ENCODE measurements at regions not wholly inside any gene's neighbourhood (a gene's known extent, or its start where the extent isn't known, plus 50 kb on each side); places are given as distances from the start of the nearest gene placed in this dataset.

GRCh38 chr14:27715561-27715960 lies 1051.0 kb upstream of the FOXG1 start:
- Histone ChIP-seq H3K4me2 (ENCODE audit: low read length) (no peak overlapping the region), H3K4ac (ENCODE audit: low read depth, low read length) (no peak overlapping the region), H4K8ac (ENCODE audit: low read depth, low read length) (no peak overlapping the region), H2BK12ac (ENCODE audit: low read length) (no peak overlapping the region), H3K27me3 (ENCODE audit: insufficient read depth, low read length) (no peaks in the 10 kb centered on the region), H2AFZ (ENCODE audit: insufficient read depth, low read length, poor library complexity) (no peak overlapping the region), H3K9me3 (ENCODE audit: insufficient read depth, low read depth, low read length) (peaks cover 7% of the 10 kb centered on the region), H3K36me3 (ENCODE audit: control insufficient read depth in 1 of 2, insufficient read depth in 2 of 2, low read length in 2 of 2) (peaks cover 0 to 2% of the 10 kb centered on the region in 2 experiments), H4K12ac (ENCODE audit: low read depth, low read length) (no peak overlapping the region), H3K79me2 (ENCODE audit: control insufficient read depth, insufficient read depth, low read length, poor library complexity) (no peaks in the 10 kb centered on the region), H3K18ac (ENCODE audit: low read length) (no peak overlapping the region), H2BK5ac (ENCODE audit: low read depth, low read length, poor library complexity) (no peak overlapping the region), H4K91ac (ENCODE audit: low read depth, low read length) (no peak overlapping the region), H3K4me1 (ENCODE audit: control insufficient read depth in 1 of 2, insufficient read depth in 2 of 2, low read length in 2 of 2) (no peaks in the 10 kb centered on the region), H3K14ac (ENCODE audit: low read length) (no peak overlapping the region), H3K9ac (ENCODE audit: low read length) (no peak overlapping the region), H3K23ac (ENCODE audit: low read length) (no peak overlapping the region), H3K27ac (ENCODE audit: low read depth, low read length) (no peak overlapping the region), H3K79me1 (ENCODE audit: low read length) (no peaks in the 10 kb centered on the region), H2BK120ac (ENCODE audit: insufficient read depth, low read length, poor library complexity) (no peak overlapping the region), H3K4me3 (ENCODE audit: low read depth, low read length) (no peak overlapping the region), H2AK5ac (ENCODE audit: low read length) (no peak overlapping the region)
- DNase-seq = no peak

GRCh38 chr14:27721760-27722159 lies 1044.8 kb upstream of the FOXG1 start:
- H4K91ac ChIP-seq (ENCODE audit: low read depth, low read length) = no peak overlapping the region
- H2AK5ac ChIP-seq (ENCODE audit: low read length) = no peak overlapping the region
- no peaks in the 10 kb centered on the region for H3K9me3 ChIP-seq (ENCODE audit: insufficient read depth, low read depth, low read length)

GRCh38 chr14:27725482-27725881 lies 1041.1 kb upstream of the FOXG1 start:
- no peaks in the 10 kb centered on the region for H3K4me1 ChIP-seq (ENCODE audit: control insufficient read depth in 1 of 2, insufficient read depth in 2 of 2, low read length in 2 of 2)
- H2BK12ac ChIP-seq (ENCODE audit: low read length) = no peak overlapping the region
- H4K8ac ChIP-seq (ENCODE audit: low read depth, low read length) = no peak overlapping the region
- no peaks in the 10 kb centered on the region for H3K27me3 ChIP-seq (ENCODE audit: insufficient read depth, low read length)
- H3K4me2 ChIP-seq (ENCODE audit: low read length) = no peak overlapping the region
- no peak overlapping the region for H2AFZ ChIP-seq (ENCODE audit: insufficient read depth, low read length, poor library complexity)
- no peak overlapping the region for H3K27ac ChIP-seq (ENCODE audit: low read depth, low read length)
- no peak overlapping the region for H4K12ac ChIP-seq (ENCODE audit: low read depth, low read length)
- no peak overlapping the region for H3K14ac ChIP-seq (ENCODE audit: low read length)
- no peak overlapping the region for H2BK120ac ChIP-seq (ENCODE audit: insufficient read depth, low read length, poor library complexity)
- H3K4ac ChIP-seq (ENCODE audit: low read depth, low read length) = no peak overlapping the region
- no CpG with 5 or more reads among the region's 4 CpGs for WGBS (ENCODE audit: extremely low coverage, insufficient coverage, insufficient read length)
- no peak overlapping the region for H3K4me3 ChIP-seq (ENCODE audit: low read depth, low read length)
- H3K9me3 ChIP-seq (ENCODE audit: insufficient read depth, low read depth, low read length) = no peaks in the 10 kb centered on the region
- H2AK5ac ChIP-seq (ENCODE audit: low read length) = no peak overlapping the region
- H3K79me1 ChIP-seq (ENCODE audit: low read length) = no peaks in the 10 kb centered on the region
- H2BK5ac ChIP-seq (ENCODE audit: low read depth, low read length, poor library complexity) = no peak overlapping the region
- H3K36me3 ChIP-seq (ENCODE audit: control insufficient read depth in 1 of 2, insufficient read depth in 2 of 2, low read length in 2 of 2) = no peaks in the 10 kb centered on the region
- H3K79me2 ChIP-seq (ENCODE audit: control insufficient read depth, insufficient read depth, low read length, poor library complexity) = no peaks in the 10 kb centered on the region
- H4K91ac ChIP-seq (ENCODE audit: low read depth, low read length) = no peak overlapping the region
- H3K18ac ChIP-seq (ENCODE audit: low read length) = no peak overlapping the region
- no peak overlapping the region for H3K23ac ChIP-seq (ENCODE audit: low read length)
- H3K9ac ChIP-seq (ENCODE audit: low read length) = no peak overlapping the region
- DNase-seq = no peak

More at GRCh38 chr14:27721760-27722159, 1044.8 kb upstream of the FOXG1 start:
- no peak overlapping the region for H4K8ac ChIP-seq (ENCODE audit: low read depth, low read length)
- no peak overlapping the region for H3K4me2 ChIP-seq (ENCODE audit: low read length)
- no peaks in the 10 kb centered on the region for H3K36me3 ChIP-seq (ENCODE audit: control insufficient read depth in 1 of 2, insufficient read depth in 2 of 2, low read length in 2 of 2)
- no peak overlapping the region for H2BK120ac ChIP-seq (ENCODE audit: insufficient read depth, low read length, poor library complexity)
- H2BK12ac ChIP-seq (ENCODE audit: low read length) = no peak overlapping the region
- H3K79me2 ChIP-seq (ENCODE audit: control insufficient read depth, insufficient read depth, low read length, poor library complexity) = no peaks in the 10 kb centered on the region
- H3K79me1 ChIP-seq (ENCODE audit: low read length) = no peaks in the 10 kb centered on the region
- no peak for DNase-seq
- no peaks in the 10 kb centered on the region for H3K4me1 ChIP-seq (ENCODE audit: control insufficient read depth in 1 of 2, insufficient read depth in 2 of 2, low read length in 2 of 2)
- no peak overlapping the region for H3K4ac ChIP-seq (ENCODE audit: low read depth, low read length)
- H3K18ac ChIP-seq (ENCODE audit: low read length) = no peak overlapping the region
- H4K12ac ChIP-seq (ENCODE audit: low read depth, low read length) = no peak overlapping the region
- H2BK5ac ChIP-seq (ENCODE audit: low read depth, low read length, poor library complexity) = no peak overlapping the region
- no peak overlapping the region for H3K9ac ChIP-seq (ENCODE audit: low read length)
- H3K4me3 ChIP-seq (ENCODE audit: low read depth, low read length) = no peak overlapping the region
- H2AFZ ChIP-seq (ENCODE audit: insufficient read depth, low read length, poor library complexity) = no peak overlapping the region
- no peak overlapping the region for H3K14ac ChIP-seq (ENCODE audit: low read length)
- H3K23ac ChIP-seq (ENCODE audit: low read length) = no peak overlapping the region
- H3K27ac ChIP-seq (ENCODE audit: low read depth, low read length) = no peak overlapping the region
- H3K27me3 ChIP-seq (ENCODE audit: insufficient read depth, low read length) = no peaks in the 10 kb centered on the region

- Histone ChIP-seq H3K36me3 (ENCODE audit: control insufficient read depth in 1 of 2, insufficient read depth in 2 of 2, low read length in 2 of 2) (no peaks in the 10 kb centered on the region), H3K4me1 (ENCODE audit: control insufficient read depth in 1 of 2, insufficient read depth in 2 of 2, low read length in 2 of 2) (no peaks in the 10 kb centered on the region), H3K79me1 (ENCODE audit: low read length) (no peaks in the 10 kb centered on the region), H3K79me2 (ENCODE audit: control insufficient read depth, insufficient read depth, low read length, poor library complexity) (no peaks in the 10 kb centered on the region), H2AK5ac (ENCODE audit: low read length) (no peak overlapping the region), H3K23ac (ENCODE audit: low read length) (no peak overlapping the region), H4K8ac (ENCODE audit: low read depth, low read length) (no peak overlapping the region), H3K27ac (ENCODE audit: low read depth, low read length) (no peak overlapping the region), H3K18ac (ENCODE audit: low read length) (no peak overlapping the region), H2BK5ac (ENCODE audit: low read depth, low read length, poor library complexity) (no peak overlapping the region), H3K27me3 (ENCODE audit: insufficient read depth, low read length) (no peaks in the 10 kb centered on the region), H2AFZ (ENCODE audit: insufficient read depth, low read length, poor library complexity) (no peak overlapping the region), H3K4ac (ENCODE audit: low read depth, low read length) (no peak overlapping the region), H3K9ac (ENCODE audit: low read length) (no peak overlapping the region), H4K91ac (ENCODE audit: low read depth, low read length) (no peak overlapping the region), H4K12ac (ENCODE audit: low read depth, low read length) (no peak overlapping the region), H2BK12ac (ENCODE audit: low read length) (no peak overlapping the region), H3K9me3 (ENCODE audit: insufficient read depth, low read depth, low read length) (no peaks in the 10 kb centered on the region), H3K4me3 (ENCODE audit: low read depth, low read length) (no peak overlapping the region), H2BK120ac (ENCODE audit: insufficient read depth, low read length, poor library complexity) (no peak overlapping the region), H3K14ac (ENCODE audit: low read length) (no peak overlapping the region), H3K4me2 (ENCODE audit: low read length) (no peak overlapping the region)
- DNase-seq = no peak
- no CpG with 5 or more reads among the region's 2 CpGs for WGBS (ENCODE audit: extremely low coverage, insufficient coverage, insufficient read length)
These were observed 1039.3 kb upstream of the FOXG1 start for GRCh38 chr14:27727251-27727770.
